ENCODE measurements at regions not wholly inside any gene's neighbourhood (a gene's known extent, or its start where the extent isn't known, plus 50 kb on each side); places are given as distances from the start of the nearest gene placed in this dataset.

DNA sequence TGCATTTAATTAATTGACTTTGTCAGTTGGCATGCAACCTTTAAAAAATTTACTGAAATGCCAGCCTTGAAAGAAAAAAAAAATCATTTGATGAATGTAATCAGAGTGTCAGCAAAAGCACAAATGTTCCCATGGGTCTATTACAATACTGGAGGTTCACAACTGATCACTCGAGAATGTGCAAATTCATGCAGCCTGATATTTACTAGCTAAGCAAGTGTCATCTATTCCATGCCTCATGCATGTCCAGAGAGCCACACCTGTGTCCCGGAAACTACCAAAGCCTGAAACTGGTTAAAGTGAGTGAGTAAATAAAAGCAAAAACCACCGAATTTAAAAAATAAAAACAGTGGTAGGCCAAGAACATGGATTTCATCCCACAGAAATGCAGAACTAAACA is 415.3 kb upstream of the ID2 start:
- no TSS peak for BruUV-seq (replicated peaks)
- ChIA-PET POLR2A (interaction anchor here (0.6 kb wide), 1 partner anchor 525 kb away, joined by 3 read pairs; no protein-coding TSS in a partner anchor), CTCF (ENCODE audit: low intra/inter-chr PET ratio) (no interaction called here)
- DNase-seq (ENCODE audit: extremely low read depth in 1 of 4, low spot score in 3 of 4): no peak
- H3K27me3 ChIP-seq (ENCODE audit: control insufficient read depth in 2 of 2, insufficient read depth in 2 of 2, low read length in 2 of 2): peaks cover 2 to 5% of the 10 kb centered on the region in 2 experiments; a peak in 2 of 5 replicates
- no peak overlapping the region for H3K27ac ChIP-seq (ENCODE audit: extremely low read depth, low read depth, low read length)
- H3K4me1 ChIP-seq (replicated peaks in 1 of 2; ENCODE audit: control insufficient read depth in 2 of 2, insufficient read depth in 2 of 2, low read length in 2 of 2): no peaks in the 10 kb centered on the region
- in situ Hi-C loops (cut with MboI) (no loop called here), intact Hi-C loops (cut with micrococcal nuclease) (no loop called here)
- H3K9me1 ChIP-seq (ENCODE audit: control insufficient read depth, insufficient read depth, low read length): no peaks in the 10 kb centered on the region
- no peak for ATAC-seq
- H4K20me1 ChIP-seq (replicated peaks; ENCODE audit: control insufficient read depth, insufficient read depth, low read length): no peaks in the 10 kb centered on the region
- no peaks in the 10 kb centered on the region for H3K36me3 ChIP-seq (ENCODE audit: control insufficient read depth, insufficient read depth, low read length)
- FAIRE-seq: no peak
- no peak overlapping the region for H3K4me2 ChIP-seq (ENCODE audit: insufficient read depth, low read length)
- TF ChIP-seq KAT8 (IDR thresholded peaks at IDR 0.05; ENCODE audit: low read depth): no peak
- TF ChIP-seq RCOR1 (IDR thresholded peaks at IDR 0.05; ENCODE audit: borderline replicate concordance in 1 of 2, low read depth in 2 of 2, low read length in 2 of 2): no peak
- no peak for TF ChIP-seq KDM4B (IDR thresholded peaks at IDR 0.05; ENCODE audit: borderline replicate concordance in 2 of 2, low read depth in 1 of 2)
- TF ChIP-seq ZNF584 (CRISPR knock-in tag; IDR thresholded peaks at IDR 0.05; ENCODE audit: low read depth): no peak
- TF ChIP-seq HNRNPH1 (optimal IDR thresholded peaks at IDR 0.05; ENCODE audit: low read depth, low read length): no peak
- no peak for TF ChIP-seq HEY1 (CRISPR knock-in tag; IDR thresholded peaks at IDR 0.05; ENCODE audit: borderline replicate concordance)
- no peak for TF ChIP-seq RBM22 (IDR thresholded peaks at IDR 0.05; ENCODE audit: low read depth, low read length, poor library complexity, severe bottlenecking)
- TF ChIP-seq HNRNPL (IDR thresholded peaks at IDR 0.05; ENCODE audit: low read depth, low read length): no peak
- TF ChIP-seq HDAC6 (IDR thresholded peaks at IDR 0.05; ENCODE audit: low read depth, low read length): no peak
- 3% methylated on average over 3 of the region's 3 CpGs for WGBS (ENCODE audit: insufficient coverage, low coverage, missing lambda C conversion rate)
- H3K79me2 ChIP-seq (ENCODE audit: control insufficient read depth, insufficient read depth, low read length): no peaks in the 10 kb centered on the region
- H3K9me3 ChIP-seq (replicated peaks; ENCODE audit: control insufficient read depth, insufficient read depth, low read depth, low read length): no peaks in the 10 kb centered on the region
- no peak overlapping the region for H3K4me3 ChIP-seq
- no peak overlapping the region for H2AFZ ChIP-seq (ENCODE audit: low read depth, low read length)
- H3K9ac ChIP-seq (ENCODE audit: insufficient read depth in 1 of 2, low read depth in 2 of 2, low read length in 2 of 2): no peak overlapping the region

Measured in K562 (cell line).